Keratinocyte (primary cell): ENCODE measurements at regions not wholly inside any gene's neighbourhood (a gene's known extent, or its start where the extent isn't known, plus 50 kb on each side); places are given as distances from the start of the nearest gene placed in this dataset.

Source experiments
- CTCF ChIP-seq, 3 experiments: IDR thresholded peaks in 1 of 3; conservative IDR thresholded peaks in 1 of 3; optimal IDR thresholded peaks in 1 of 3; 2 replicates in 2 of 3; 3 replicates in 1 of 3; pipeline versions ENCODE3 to v1.5.1; 2011; ENCODE audit warnings: low read length in 3 of 3, mild to moderate bottlenecking in 3 of 3, moderate library complexity in 2 of 3, control low read depth in 1 of 3, inconsistent platforms in 1 of 3; ENCODE audit not compliant: insufficient read depth in 2 of 3; ENCODE audit errors: extremely low read depth in 1 of 3
- EZH2 ChIP-seq: IDR thresholded peaks from one replicate; pipeline ENCODE4 v1.6.1; 2012; ENCODE audit warnings: inconsistent platforms, mild to moderate bottlenecking, low read length, moderate library complexity

DNA sequence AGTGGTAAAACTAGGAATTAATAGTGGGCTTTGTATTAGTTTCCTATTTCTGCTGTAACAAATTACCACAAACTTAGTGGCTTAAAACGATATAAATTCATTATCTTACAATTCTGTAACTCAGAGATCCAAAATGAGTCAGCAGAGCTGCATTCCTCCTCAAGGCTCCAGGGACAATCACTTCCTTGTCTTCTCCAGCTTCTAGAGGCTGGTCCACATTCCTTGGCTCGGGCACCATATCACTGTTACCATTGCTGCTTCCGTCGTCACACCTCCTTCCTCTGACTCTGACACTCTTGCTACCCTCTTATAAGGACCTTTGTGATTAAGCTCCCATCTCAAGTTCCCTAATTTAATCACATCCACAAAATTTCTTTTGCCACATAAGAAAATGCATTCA, 567.8 kb upstream of the KLHL29 start:
- TF ChIP-seq CTCF (optimal IDR thresholded peaks at IDR 0.05 in 1 of 3, IDR thresholded peaks at IDR 0.05 in 1 of 3, conservative IDR thresholded peaks at IDR 0.05 in 1 of 3; ENCODE audit: extremely low read depth in 1 of 3, insufficient read depth in 2 of 3, low read length in 3 of 3) (no peak), EZH2 (no peak)
